DOHH2 (cell line): ENCODE measurements at regions not wholly inside any gene's neighbourhood (a gene's known extent, or its start where the extent isn't known, plus 50 kb on each side); places are given as distances from the start of the nearest gene placed in this dataset.

Experiments used
- H3F3A ChIP-seq: fragments of 200-600 bp; sonication (generic), shearing (Covaris generic); 2 replicates; pipeline ENCODE4 v1.6.0; 2016; ENCODE audit warnings: antibody characterized with exemption, mild to moderate bottlenecking; ENCODE audit not compliant: control insufficient read depth, insufficient read depth
- H3K27ac ChIP-seq: fragments of 200-600 bp; sonication (generic); 2 replicates; pipeline ENCODE4 v1.5.1; 2014; ENCODE audit warnings: low read depth, mild to moderate bottlenecking, low read length, moderate library complexity
- H3K27me3 ChIP-seq: fragments of 200-600 bp; sonication (generic); 2 replicates; pipeline ENCODE4 v1.6.1; 2014; ENCODE audit warnings: mild to moderate bottlenecking, low read length, mixed read lengths; ENCODE audit not compliant: control insufficient read depth
- H3K36me3 ChIP-seq: fragments of 200-600 bp; sonication (generic); 2 replicates; pipeline ENCODE4 v1.6.1; 2014; ENCODE audit warnings: mild to moderate bottlenecking, low read length, moderate library complexity, mixed read lengths; ENCODE audit not compliant: control insufficient read depth
- H3K4me1 ChIP-seq: fragments of 200-600 bp; sonication (generic); 2 replicates; pipeline ENCODE4 v1.6.1; 2014; ENCODE audit warnings: mild to moderate bottlenecking, low read length, mixed read lengths; ENCODE audit not compliant: control insufficient read depth
- H3K4me2 ChIP-seq: fragments of 200-600 bp; sonication (generic); 2 replicates; pipeline ENCODE4 v1.6.0; 2014; ENCODE audit warnings: mild to moderate bottlenecking, low read length, moderate library complexity
- H3K4me3 ChIP-seq: fragments of 200-600 bp; sonication (generic); 2 replicates; pipeline ENCODE4 v1.5.1; 2014; ENCODE audit warnings: mild to moderate bottlenecking, low read length, mixed read lengths
- H3K79me2 ChIP-seq: fragments of 200-600 bp; sonication (generic); 2 replicates; pipeline ENCODE4 v1.6.1; 2014; ENCODE audit warnings: mild to moderate bottlenecking, low read length, mixed read lengths; ENCODE audit not compliant: control insufficient read depth
- H3K9me2 ChIP-seq: fragments of 200-600 bp; sonication (generic); replicated peaks from 2 replicates; pipeline ENCODE4 v1.6.1; 2014; ENCODE audit warnings: mild to moderate bottlenecking, low read length, mixed read lengths; ENCODE audit not compliant: control insufficient read depth
- H3K9me3 ChIP-seq: fragments of 200-600 bp; sonication (generic); 2 replicates; pipeline ENCODE4 v1.6.1; 2014; ENCODE audit warnings: antibody characterized with exemption, low read length, mixed read lengths; ENCODE audit not compliant: control insufficient read depth, insufficient read depth
- H4K20me1 ChIP-seq: fragments of 200-600 bp; sonication (generic); 2 replicates; pipeline ENCODE4 v1.6.0; 2014; ENCODE audit warnings: low read depth, mild to moderate bottlenecking, antibody characterized with exemption, low read length, moderate library complexity; ENCODE audit not compliant: control insufficient read depth, insufficient read depth
- EZH2phosphoT487 ChIP-seq: fragments of 200-600 bp; sonication (generic); IDR thresholded peaks from 2 replicates; pipeline ENCODE4 v1.6.1; 2017; ENCODE audit warnings: borderline replicate concordance, mild to moderate bottlenecking, antibody characterized with exemption, low read length, moderate library complexity, mixed read lengths
- TF ChIP-seq, protein P1 (sequence below): fragments of 200-600 bp; sonication (generic); IDR thresholded peaks from one replicate; pipeline ENCODE4 v1.5.1; 2014; ENCODE audit warnings: antibody characterized with exemption, mild to moderate bottlenecking, low read depth, low read length; ENCODE audit not compliant: poor library complexity, severe bottlenecking

DNA sequence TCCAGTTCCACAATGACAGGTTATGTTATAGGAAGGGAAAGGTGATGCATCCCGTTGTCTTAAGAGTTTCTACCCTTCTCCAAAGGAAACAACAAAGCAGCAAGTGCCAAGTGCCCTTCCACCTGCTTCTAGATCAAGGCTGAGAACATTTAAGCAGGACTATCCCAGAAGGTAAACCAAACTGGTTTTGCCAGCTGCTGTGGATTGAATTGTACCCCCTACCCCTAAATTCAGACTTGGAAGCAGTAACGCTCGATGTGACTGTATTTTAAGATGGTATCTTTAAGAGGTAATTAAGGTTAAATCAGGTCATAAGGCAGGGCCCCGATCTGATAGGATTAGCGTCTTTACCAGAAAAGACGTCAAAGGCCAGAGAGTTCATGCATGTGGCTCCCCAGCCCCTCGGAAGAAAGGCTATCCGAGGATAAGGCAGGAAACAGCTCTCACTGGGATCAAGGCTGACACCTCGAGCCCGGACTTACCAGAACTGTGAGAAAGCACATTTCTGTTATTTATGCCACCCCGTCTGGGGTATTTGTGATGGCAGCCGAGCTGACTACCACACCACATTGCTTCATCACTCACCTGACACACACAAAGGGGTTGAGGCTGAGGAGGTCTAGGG lies 179.1 kb upstream of the RAI14 start:
- H3K4me3 ChIP-seq = no peak overlapping the region
- no peaks in the 10 kb centered on the region for H3K9me3 ChIP-seq
- no peak overlapping the region for H3K27ac ChIP-seq
- H3K4me2 ChIP-seq = no peak overlapping the region
- no peaks in the 10 kb centered on the region for H3K9me2 ChIP-seq
- no peak for TF ChIP-seq EZH2phosphoT487
- TF ChIP-seq, protein P1, sequence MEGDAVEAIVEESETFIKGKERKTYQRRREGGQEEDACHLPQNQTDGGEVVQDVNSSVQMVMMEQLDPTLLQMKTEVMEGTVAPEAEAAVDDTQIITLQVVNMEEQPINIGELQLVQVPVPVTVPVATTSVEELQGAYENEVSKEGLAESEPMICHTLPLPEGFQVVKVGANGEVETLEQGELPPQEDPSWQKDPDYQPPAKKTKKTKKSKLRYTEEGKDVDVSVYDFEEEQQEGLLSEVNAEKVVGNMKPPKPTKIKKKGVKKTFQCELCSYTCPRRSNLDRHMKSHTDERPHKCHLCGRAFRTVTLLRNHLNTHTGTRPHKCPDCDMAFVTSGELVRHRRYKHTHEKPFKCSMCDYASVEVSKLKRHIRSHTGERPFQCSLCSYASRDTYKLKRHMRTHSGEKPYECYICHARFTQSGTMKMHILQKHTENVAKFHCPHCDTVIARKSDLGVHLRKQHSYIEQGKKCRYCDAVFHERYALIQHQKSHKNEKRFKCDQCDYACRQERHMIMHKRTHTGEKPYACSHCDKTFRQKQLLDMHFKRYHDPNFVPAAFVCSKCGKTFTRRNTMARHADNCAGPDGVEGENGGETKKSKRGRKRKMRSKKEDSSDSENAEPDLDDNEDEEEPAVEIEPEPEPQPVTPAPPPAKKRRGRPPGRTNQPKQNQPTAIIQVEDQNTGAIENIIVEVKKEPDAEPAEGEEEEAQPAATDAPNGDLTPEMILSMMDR = no peak
- H3K4me1 ChIP-seq = no peaks in the 10 kb centered on the region
- H4K20me1 ChIP-seq = no peaks in the 10 kb centered on the region
- no peaks in the 10 kb centered on the region for H3K27me3 ChIP-seq
- H3F3A ChIP-seq = no peaks in the 10 kb centered on the region
- no peaks in the 10 kb centered on the region for H3K36me3 ChIP-seq
- H3K79me2 ChIP-seq = no peaks in the 10 kb centered on the region

DNA sequence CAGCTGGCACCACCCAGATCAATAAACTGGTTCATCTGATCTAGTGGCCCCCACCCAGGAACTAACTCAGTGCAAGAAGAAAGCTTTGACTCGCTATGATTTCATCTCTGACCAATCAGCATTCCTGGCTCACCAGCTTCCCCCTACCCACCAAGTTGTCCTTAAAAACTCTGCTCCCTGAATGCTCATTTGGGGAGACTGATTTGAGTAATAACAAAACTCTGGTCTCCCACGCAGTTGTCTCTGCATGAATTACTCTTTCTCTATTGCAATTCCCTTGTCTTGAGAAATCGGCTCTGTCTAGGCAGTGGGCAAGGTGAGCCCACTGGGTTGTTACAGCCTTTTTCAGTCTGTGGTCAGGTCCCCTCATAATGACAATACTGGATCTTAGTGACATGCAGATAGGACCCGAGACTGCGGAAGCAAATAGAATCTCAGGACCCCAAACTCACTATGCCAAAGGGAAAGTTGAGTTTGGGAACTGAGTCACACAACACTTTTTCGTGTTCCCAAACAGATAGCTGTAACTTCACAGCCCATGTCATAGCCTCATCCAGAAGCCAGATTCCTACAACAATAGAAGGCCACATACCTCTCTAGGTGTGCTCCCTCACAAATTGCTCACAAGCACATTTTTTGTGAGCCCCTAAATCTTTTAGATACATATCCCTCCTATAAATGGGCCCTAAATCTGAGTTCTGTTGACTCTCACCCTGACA lies 175.2 kb upstream of the RAI14 start:
- no peaks in the 10 kb centered on the region for H4K20me1 ChIP-seq
- H3K9me3 ChIP-seq = no peaks in the 10 kb centered on the region
- H3K9me2 ChIP-seq = no peaks in the 10 kb centered on the region
- no peak overlapping the region for H3K27ac ChIP-seq
- no peaks in the 10 kb centered on the region for H3K4me1 ChIP-seq
- no peaks in the 10 kb centered on the region for H3F3A ChIP-seq
- no peak overlapping the region for H3K4me2 ChIP-seq
- no peaks in the 10 kb centered on the region for H3K36me3 ChIP-seq
- TF ChIP-seq, protein P1 = no peak
- TF ChIP-seq EZH2phosphoT487 = no peak
- peaks cover 8% of the 10 kb centered on the region for H3K27me3 ChIP-seq
- no peak overlapping the region for H3K4me3 ChIP-seq
- no peaks in the 10 kb centered on the region for H3K79me2 ChIP-seq

DNA sequence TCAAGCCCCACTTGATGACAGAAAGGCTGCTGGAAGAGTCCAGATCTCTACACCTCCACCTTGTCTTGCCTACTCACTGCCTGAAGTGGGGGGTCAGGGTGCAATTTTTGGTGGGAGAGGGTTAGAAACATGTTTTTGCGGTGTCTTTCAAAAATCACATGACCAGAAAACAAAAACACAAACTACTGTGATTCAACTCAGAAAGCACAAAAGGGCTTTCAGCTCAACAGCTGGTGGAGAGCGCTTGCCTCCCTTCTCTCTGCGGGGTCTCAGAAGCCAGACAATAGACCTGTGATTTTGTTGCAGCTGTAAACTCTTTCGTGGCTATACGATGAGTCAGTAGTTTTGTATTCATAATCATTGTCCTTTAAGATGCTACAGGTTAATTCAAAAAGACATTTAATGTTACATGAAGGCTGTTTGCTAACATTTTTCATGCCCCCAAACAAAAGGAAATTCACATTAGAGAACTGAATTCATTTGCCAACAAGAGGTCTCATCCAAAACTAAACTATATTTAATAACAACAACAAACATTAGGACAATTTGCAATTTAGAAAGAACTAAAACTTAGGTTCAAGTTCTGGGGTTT lies 172.6 kb upstream of the RAI14 start:
- no peak overlapping the region for H3K4me3 ChIP-seq
- no peaks in the 10 kb centered on the region for H4K20me1 ChIP-seq
- TF ChIP-seq EZH2phosphoT487 = no peak
- TF ChIP-seq, protein P1 = no peak
- no peaks in the 10 kb centered on the region for H3K79me2 ChIP-seq
- no peaks in the 10 kb centered on the region for H3F3A ChIP-seq
- H3K4me2 ChIP-seq = no peak overlapping the region
- H3K27ac ChIP-seq = no peak overlapping the region
- H3K36me3 ChIP-seq = no peaks in the 10 kb centered on the region
- peaks cover 12% of the 10 kb centered on the region for H3K27me3 ChIP-seq
- no peaks in the 10 kb centered on the region for H3K4me1 ChIP-seq
- no peaks in the 10 kb centered on the region for H3K9me3 ChIP-seq
- no peaks in the 10 kb centered on the region for H3K9me2 ChIP-seq
